GM23338 (cell line): ENCODE measurements at regions not wholly inside any gene's neighbourhood (a gene's known extent, or its start where the extent isn't known, plus 50 kb on each side); places are given as distances from the start of the nearest gene placed in this dataset.

ENCODE experiments used
- ATAC-seq: fragments of 200-7000 bp; cut with Tn5 transposase; 3 replicates; pipeline ENCODE4 v1.9.1; 2020
- DNase-seq: peaks from one replicate; pipeline ENCODE4 v3.0.0-alpha.2; 2015; ENCODE audit warnings: low spot score
- H2AFZ ChIP-seq: fragments of 200-600 bp; sonication (generic); 2 replicates; pipeline ENCODE4 v1.8.0; 2016; ENCODE audit warnings: antibody characterized with exemption, mild to moderate bottlenecking, moderate library complexity
- H3F3A ChIP-seq: fragments of 200-600 bp; sonication (generic); replicated peaks from 2 replicates; pipeline ENCODE4 v1.8.0; 2017; ENCODE audit warnings: antibody characterized with exemption, mixed run types, low read depth
- H3K27ac ChIP-seq: fragments of 200-600 bp; sonication (generic); 2 replicates; pipeline ENCODE4 v1.6.1; 2016; ENCODE audit warnings: low read depth
- H3K27me3 ChIP-seq: fragments of 200-600 bp; sonication (generic); 2 replicates; pipeline ENCODE4 v1.8.0; 2016; ENCODE audit warnings: mild to moderate bottlenecking, mixed run types, moderate library complexity; ENCODE audit not compliant: insufficient read depth
- H3K36me3 ChIP-seq: fragments of 200-600 bp; sonication (generic); 2 replicates; pipeline ENCODE4 v1.8.0; 2016; ENCODE audit warnings: mild to moderate bottlenecking; ENCODE audit not compliant: insufficient read depth
- H3K4me1 ChIP-seq: fragments of 200-600 bp; sonication (generic); 2 replicates; pipeline ENCODE4 v1.8.0; 2016; ENCODE audit warnings: mild to moderate bottlenecking, moderate library complexity; ENCODE audit not compliant: insufficient read depth
- H3K4me2 ChIP-seq: fragments of 200-600 bp; sonication (generic); 2 replicates; pipeline ENCODE4 v1.7.1; 2017; ENCODE audit warnings: mixed run types
- H3K4me3 ChIP-seq: fragments of 200-600 bp; sonication (generic); 2 replicates; pipeline ENCODE4 v1.6.1; 2016; ENCODE audit warnings: mixed run types
- H3K79me2 ChIP-seq: fragments of 200-600 bp; sonication (generic); replicated peaks from 2 replicates; pipeline ENCODE4 v1.8.0; 2017; ENCODE audit warnings: mild to moderate bottlenecking; ENCODE audit not compliant: insufficient read depth
- H3K9me2 ChIP-seq: fragments of 200-600 bp; sonication (generic); 2 replicates; pipeline ENCODE4 v1.8.0; 2017; ENCODE audit not compliant: insufficient read depth
- H4K20me1 ChIP-seq: fragments of 200-600 bp; sonication (generic); replicated peaks from 2 replicates; pipeline ENCODE4 v1.8.0; 2017; ENCODE audit warnings: mild to moderate bottlenecking; ENCODE audit not compliant: insufficient read depth
- H3K27ac Mint-ChIP-seq: 2 replicates; pipeline ENCODE4 v1.8.0; 2020; ENCODE audit warnings: inconsistent platforms, mild to moderate bottlenecking, moderate library complexity, mixed read lengths
- H3K27me3 Mint-ChIP-seq: 3 replicates; pipeline ENCODE4 v1.8.0; 2022; ENCODE audit warnings: low read depth, mild to moderate bottlenecking, moderate library complexity, mixed read lengths, inconsistent platforms; ENCODE audit not compliant: insufficient read depth, poor library complexity
- H3K36me3 Mint-ChIP-seq: 3 replicates; pipeline ENCODE4 v1.8.0; 2021; ENCODE audit warnings: low read depth, mild to moderate bottlenecking, inconsistent platforms, moderate library complexity, mixed read lengths
- H3K4me1 Mint-ChIP-seq: 3 replicates; pipeline ENCODE4 v1.8.0; 2020; ENCODE audit warnings: mild to moderate bottlenecking, inconsistent platforms, mixed read lengths
- H3K4me3 Mint-ChIP-seq: 3 replicates; pipeline ENCODE4 v1.8.0; 2021; ENCODE audit warnings: moderate library complexity, mild to moderate bottlenecking, inconsistent platforms, mixed read lengths
- H3K9me3 Mint-ChIP-seq: 3 replicates; pipeline ENCODE4 v1.8.0; 2020; ENCODE audit warnings: moderate library complexity, mild to moderate bottlenecking, inconsistent platforms, mixed read lengths
- CREB1 ChIP-seq: fragments of 250-450 bp; sonication (Bioruptor Pico); IDR thresholded peaks from 2 replicates; pipeline ENCODE4 v1.5.0; 2020; ENCODE audit warnings: low read depth, mild to moderate bottlenecking, moderate library complexity
- EZH2 ChIP-seq: fragments of 200-600 bp; sonication (generic); IDR thresholded peaks from one replicate; pipeline ENCODE4 v1.8.0; 2017; ENCODE audit warnings: antibody characterized with exemption, mild to moderate bottlenecking, low read depth; ENCODE audit not compliant: unreplicated experiment
- EZH2phosphoT487 ChIP-seq: fragments of 200-600 bp; sonication (generic); IDR thresholded peaks from one replicate; pipeline ENCODE4 v1.8.1; 2018; ENCODE audit warnings: antibody characterized with exemption; ENCODE audit not compliant: unreplicated experiment
- JUNB ChIP-seq: IDR thresholded peaks from one replicate; pipeline ENCODE4 v1.6.1; 2016; ENCODE audit warnings: antibody characterized with exemption; ENCODE audit not compliant: unreplicated experiment
- POLR2AphosphoS5 ChIP-seq: IDR thresholded peaks from 2 replicates; pipeline ENCODE4 v1.6.1; 2016; ENCODE audit warnings: antibody characterized with exemption, low read depth
- ZNF114 ChIP-seq: fragments of 250-450 bp; sonication (Bioruptor Pico); IDR thresholded peaks from 2 replicates; pipeline ENCODE4 v1.5.0; 2020; ENCODE audit warnings: mild to moderate bottlenecking, moderate library complexity
- TF ChIP-seq, protein P1 (sequence below): fragments of 250-450 bp; sonication (Bioruptor Pico); IDR thresholded peaks from 2 replicates; pipeline ENCODE4 v1.5.0; 2020; ENCODE audit warnings: mild to moderate bottlenecking, moderate library complexity
- TF ChIP-seq, protein P2 (sequence below): IDR thresholded peaks from one replicate; pipeline ENCODE4 v1.6.1; 2018; ENCODE audit warnings: antibody characterized with exemption; ENCODE audit not compliant: unreplicated experiment

DNA sequence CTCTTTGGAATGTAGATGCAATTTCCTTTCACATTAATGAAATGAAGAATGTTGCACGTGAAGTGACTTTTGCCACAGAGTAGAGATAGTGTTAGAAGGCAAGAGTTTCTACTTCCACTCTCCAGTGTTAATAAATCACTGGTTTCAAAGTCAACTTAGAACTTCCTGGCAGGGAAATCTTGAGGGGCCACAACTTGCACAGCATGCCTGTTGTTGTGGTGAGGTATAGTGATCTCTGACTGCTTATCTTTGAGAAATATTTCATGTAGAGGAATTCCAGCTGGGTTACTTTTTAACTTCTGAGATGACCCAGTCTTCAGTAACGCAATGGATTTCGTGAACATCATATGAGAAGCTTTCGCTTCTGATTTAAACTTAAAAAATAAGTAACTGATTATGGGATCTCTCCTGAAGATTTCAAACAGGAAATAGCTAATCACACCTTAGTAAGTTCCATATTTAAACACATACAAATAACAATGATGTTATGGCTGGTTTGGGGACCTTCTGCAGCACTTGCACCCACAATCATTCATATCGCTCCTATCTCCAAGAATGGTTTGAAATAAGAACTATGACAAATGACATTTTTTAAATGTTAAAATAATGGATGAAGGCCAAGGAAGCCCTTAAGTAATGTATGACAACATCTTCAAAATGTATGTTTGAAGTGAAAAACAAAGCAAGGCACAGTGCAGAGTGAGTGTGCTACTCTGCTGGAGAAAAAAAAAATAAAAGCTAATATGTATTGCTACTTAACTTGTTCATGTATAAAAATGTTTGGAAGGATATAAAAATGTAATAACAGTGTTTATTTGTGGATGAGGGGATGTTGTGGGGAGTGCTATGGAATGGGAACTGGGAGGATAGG is 726.5 kb upstream of the NECTIN3 start (continued):
- TF ChIP-seq, protein P1, sequence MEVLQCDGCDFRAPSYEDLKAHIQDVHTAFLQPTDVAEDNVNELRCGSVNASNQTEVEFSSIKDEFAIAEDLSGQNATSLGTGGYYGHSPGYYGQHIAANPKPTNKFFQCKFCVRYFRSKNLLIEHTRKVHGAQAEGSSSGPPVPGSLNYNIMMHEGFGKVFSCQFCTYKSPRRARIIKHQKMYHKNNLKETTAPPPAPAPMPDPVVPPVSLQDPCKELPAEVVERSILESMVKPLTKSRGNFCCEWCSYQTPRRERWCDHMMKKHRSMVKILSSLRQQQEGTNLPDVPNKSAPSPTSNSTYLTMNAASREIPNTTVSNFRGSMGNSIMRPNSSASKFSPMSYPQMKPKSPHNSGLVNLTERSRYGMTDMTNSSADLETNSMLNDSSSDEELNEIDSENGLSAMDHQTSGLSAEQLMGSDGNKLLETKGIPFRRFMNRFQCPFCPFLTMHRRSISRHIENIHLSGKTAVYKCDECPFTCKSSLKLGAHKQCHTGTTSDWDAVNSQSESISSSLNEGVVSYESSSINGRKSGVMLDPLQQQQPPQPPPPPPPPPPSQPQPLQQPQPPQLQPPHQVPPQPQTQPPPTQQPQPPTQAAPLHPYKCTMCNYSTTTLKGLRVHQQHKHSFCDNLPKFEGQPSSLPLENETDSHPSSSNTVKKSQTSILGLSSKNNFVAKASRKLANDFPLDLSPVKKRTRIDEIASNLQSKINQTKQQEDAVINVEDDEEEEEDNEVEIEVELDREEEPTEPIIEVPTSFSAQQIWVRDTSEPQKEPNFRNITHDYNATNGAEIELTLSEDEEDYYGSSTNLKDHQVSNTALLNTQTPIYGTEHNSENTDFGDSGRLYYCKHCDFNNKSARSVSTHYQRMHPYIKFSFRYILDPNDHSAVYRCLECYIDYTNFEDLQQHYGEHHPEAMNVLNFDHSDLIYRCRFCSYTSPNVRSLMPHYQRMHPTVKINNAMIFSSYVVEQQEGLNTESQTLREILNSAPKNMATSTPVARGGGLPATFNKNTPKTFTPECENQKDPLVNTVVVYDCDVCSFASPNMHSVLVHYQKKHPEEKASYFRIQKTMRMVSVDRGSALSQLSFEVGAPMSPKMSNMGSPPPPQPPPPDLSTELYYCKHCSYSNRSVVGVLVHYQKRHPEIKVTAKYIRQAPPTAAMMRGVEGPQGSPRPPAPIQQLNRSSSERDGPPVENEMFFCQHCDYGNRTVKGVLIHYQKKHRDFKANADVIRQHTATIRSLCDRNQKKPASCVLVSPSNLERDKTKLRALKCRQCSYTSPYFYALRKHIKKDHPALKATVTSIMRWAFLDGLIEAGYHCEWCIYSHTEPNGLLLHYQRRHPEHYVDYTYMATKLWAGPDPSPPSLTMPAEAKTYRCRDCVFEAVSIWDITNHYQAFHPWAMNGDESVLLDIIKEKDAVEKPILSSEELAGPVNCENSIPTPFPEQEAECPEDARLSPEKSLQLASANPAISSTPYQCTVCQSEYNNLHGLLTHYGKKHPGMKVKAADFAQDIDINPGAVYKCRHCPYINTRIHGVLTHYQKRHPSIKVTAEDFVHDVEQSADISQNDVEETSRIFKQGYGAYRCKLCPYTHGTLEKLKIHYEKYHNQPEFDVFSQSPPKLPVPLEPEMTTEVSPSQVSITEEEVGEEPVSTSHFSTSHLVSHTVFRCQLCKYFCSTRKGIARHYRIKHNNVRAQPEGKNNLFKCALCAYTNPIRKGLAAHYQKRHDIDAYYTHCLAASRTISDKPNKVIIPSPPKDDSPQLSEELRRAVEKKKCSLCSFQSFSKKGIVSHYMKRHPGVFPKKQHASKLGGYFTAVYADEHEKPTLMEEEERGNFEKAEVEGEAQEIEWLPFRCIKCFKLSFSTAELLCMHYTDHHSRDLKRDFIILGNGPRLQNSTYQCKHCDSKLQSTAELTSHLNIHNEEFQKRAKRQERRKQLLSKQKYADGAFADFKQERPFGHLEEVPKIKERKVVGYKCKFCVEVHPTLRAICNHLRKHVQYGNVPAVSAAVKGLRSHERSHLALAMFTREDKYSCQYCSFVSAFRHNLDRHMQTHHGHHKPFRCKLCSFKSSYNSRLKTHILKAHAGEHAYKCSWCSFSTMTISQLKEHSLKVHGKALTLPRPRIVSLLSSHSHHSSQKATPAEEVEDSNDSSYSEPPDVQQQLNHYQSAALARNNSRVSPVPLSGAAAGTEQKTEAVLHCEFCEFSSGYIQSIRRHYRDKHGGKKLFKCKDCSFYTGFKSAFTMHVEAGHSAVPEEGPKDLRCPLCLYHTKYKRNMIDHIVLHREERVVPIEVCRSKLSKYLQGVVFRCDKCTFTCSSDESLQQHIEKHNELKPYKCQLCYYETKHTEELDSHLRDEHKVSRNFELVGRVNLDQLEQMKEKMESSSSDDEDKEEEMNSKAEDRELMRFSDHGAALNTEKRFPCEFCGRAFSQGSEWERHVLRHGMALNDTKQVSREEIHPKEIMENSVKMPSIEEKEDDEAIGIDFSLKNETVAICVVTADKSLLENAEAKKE, result no peak
- TF ChIP-seq ZNF114 (CRISPR knock-in tag), result no peak

DNA sequence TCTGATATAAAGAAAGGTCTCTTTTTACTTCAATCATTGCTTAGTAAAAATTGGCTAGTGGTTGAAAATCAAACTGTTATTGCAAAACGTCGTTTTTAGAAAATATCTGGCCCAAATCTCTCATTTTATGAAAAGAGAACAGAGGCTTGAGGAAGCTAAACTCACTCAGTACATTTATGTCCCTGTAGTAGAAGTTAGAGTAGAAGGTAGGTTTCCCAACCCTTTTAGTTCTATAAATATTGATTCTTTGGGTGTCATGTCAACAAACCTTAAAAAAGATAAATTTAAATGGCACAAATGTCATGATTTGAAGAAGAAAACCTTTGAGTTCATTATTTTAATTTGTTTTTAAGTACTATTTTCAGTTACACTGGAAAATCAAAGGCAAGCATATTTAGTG is 722.3 kb upstream of the NECTIN3 start:
- Histone ChIP-seq H3K9me2 (no peaks in the 10 kb centered on the region), H3F3A (no peaks in the 10 kb centered on the region), H3K79me2 (no peaks in the 10 kb centered on the region), H2AFZ (no peak overlapping the region), H3K4me2 (no peak overlapping the region), H3K4me3 (no peak overlapping the region), H3K27ac (no peak overlapping the region), H4K20me1 (no peaks in the 10 kb centered on the region), H3K36me3 (no peaks in the 10 kb centered on the region), H3K27me3 (no peaks in the 10 kb centered on the region), H3K4me1 (no peaks in the 10 kb centered on the region)
- DNase-seq (no peak), ATAC-seq (no peak)
- Mint-ChIP-seq H3K36me3 (no peaks in the 10 kb centered on the region), H3K4me3 (no peak overlapping the region), H3K4me1 (no peaks in the 10 kb centered on the region), H3K27ac (no peak overlapping the region), H3K27me3 (no peaks in the 10 kb centered on the region), H3K9me3 (peaks cover 2% of the 10 kb centered on the region; the same call in 1 of the 3 replicates)
- TF ChIP-seq, protein P2, sequence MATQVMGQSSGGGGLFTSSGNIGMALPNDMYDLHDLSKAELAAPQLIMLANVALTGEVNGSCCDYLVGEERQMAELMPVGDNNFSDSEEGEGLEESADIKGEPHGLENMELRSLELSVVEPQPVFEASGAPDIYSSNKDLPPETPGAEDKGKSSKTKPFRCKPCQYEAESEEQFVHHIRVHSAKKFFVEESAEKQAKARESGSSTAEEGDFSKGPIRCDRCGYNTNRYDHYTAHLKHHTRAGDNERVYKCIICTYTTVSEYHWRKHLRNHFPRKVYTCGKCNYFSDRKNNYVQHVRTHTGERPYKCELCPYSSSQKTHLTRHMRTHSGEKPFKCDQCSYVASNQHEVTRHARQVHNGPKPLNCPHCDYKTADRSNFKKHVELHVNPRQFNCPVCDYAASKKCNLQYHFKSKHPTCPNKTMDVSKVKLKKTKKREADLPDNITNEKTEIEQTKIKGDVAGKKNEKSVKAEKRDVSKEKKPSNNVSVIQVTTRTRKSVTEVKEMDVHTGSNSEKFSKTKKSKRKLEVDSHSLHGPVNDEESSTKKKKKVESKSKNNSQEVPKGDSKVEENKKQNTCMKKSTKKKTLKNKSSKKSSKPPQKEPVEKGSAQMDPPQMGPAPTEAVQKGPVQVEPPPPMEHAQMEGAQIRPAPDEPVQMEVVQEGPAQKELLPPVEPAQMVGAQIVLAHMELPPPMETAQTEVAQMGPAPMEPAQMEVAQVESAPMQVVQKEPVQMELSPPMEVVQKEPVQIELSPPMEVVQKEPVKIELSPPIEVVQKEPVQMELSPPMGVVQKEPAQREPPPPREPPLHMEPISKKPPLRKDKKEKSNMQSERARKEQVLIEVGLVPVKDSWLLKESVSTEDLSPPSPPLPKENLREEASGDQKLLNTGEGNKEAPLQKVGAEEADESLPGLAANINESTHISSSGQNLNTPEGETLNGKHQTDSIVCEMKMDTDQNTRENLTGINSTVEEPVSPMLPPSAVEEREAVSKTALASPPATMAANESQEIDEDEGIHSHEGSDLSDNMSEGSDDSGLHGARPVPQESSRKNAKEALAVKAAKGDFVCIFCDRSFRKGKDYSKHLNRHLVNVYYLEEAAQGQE, result no peak
- no peak for TF ChIP-seq ZNF114 (CRISPR knock-in tag)
- TF ChIP-seq POLR2AphosphoS5, result no peak
- TF ChIP-seq CREB1, result no peak
- no peak for TF ChIP-seq JUNB
- TF ChIP-seq EZH2, result no peak
- no peak for TF ChIP-seq EZH2phosphoT487
